ENCODE measurements at regions not wholly inside any gene's neighbourhood (a gene's known extent, or its start where the extent isn't known, plus 50 kb on each side); places are given as distances from the start of the nearest gene placed in this dataset.

GRCh38 chr2:128911276-128911675 lies 592.6 kb upstream of the HS6ST1 start:
- intact Hi-C loops (cut with DNase I, micrococcal nuclease): no loop called here
- no peak for ATAC-seq (ENCODE audit: poor library complexity)
- CTCF ChIA-PET: no interaction called here

GRCh38 chr2:128914320-128914719 lies 595.7 kb upstream of the HS6ST1 start:
- Histone ChIP-seq H3K4me3 (ENCODE audit: low read length) (no peak overlapping the region), H3K27me3 (ENCODE audit: control insufficient read depth in 1 of 2, insufficient read depth in 2 of 2, low read length in 2 of 2) (no peaks in the 10 kb centered on the region), H3K9me3 (ENCODE audit: control insufficient read depth in 1 of 2, insufficient read depth in 1 of 2, low read length in 2 of 2) (no peaks in the 10 kb centered on the region), H3K36me3 (ENCODE audit: insufficient read depth, low read length) (no peaks in the 10 kb centered on the region), H3K27ac (ENCODE audit: low read depth in 1 of 2, low read length in 2 of 2) (no peak overlapping the region), H3K4me1 (ENCODE audit: insufficient read depth, low read length) (no peaks in the 10 kb centered on the region)
- intact Hi-C loops (cut with DNase I, micrococcal nuclease): no loop called here
- Mint-ChIP-seq H3K9me3 (peaks cover 3% of the 10 kb centered on the region), H3K4me1 (ENCODE audit: low read depth) (no peaks in the 10 kb centered on the region), H3K4me3 (no peak overlapping the region), H3K27ac (no peak overlapping the region), H3K36me3 (ENCODE audit: low read depth) (no peaks in the 10 kb centered on the region), H3K27me3 (no peaks in the 10 kb centered on the region)
- DNase-seq: no peak
- ChIA-PET CTCF (no interaction called here), POLR2A (no interaction called here)
- ATAC-seq (ENCODE audit: poor library complexity): no peak
- TF ChIP-seq CTCF (IDR thresholded peaks at IDR 0.05): no peak

More at GRCh38 chr2:128911276-128911675, 592.6 kb upstream of the HS6ST1 start:
- H3K4me3 Mint-ChIP-seq: no peak overlapping the region
- POLR2A ChIA-PET: no interaction called here
- no peaks in the 10 kb centered on the region for H3K27me3 Mint-ChIP-seq
- no peaks in the 10 kb centered on the region for H3K36me3 Mint-ChIP-seq (ENCODE audit: low read depth)
- Histone ChIP-seq H3K27me3 (ENCODE audit: control insufficient read depth in 1 of 2, insufficient read depth in 2 of 2, low read length in 2 of 2) (no peaks in the 10 kb centered on the region), H3K4me3 (ENCODE audit: low read length) (no peak overlapping the region), H3K27ac (ENCODE audit: low read depth in 1 of 2, low read length in 2 of 2) (no peak overlapping the region), H3K4me1 (ENCODE audit: insufficient read depth, low read length) (no peaks in the 10 kb centered on the region), H3K36me3 (ENCODE audit: insufficient read depth, low read length) (no peaks in the 10 kb centered on the region), H3K9me3 (ENCODE audit: control insufficient read depth in 1 of 2, insufficient read depth in 1 of 2, low read length in 2 of 2) (no peaks in the 10 kb centered on the region)
- no peak overlapping the region for H3K27ac Mint-ChIP-seq
- DNase-seq: no peak
- TF ChIP-seq CTCF (IDR thresholded peaks at IDR 0.05): no peak
- peaks cover 3% of the 10 kb centered on the region for H3K9me3 Mint-ChIP-seq
- no peaks in the 10 kb centered on the region for H3K4me1 Mint-ChIP-seq (ENCODE audit: low read depth)

GRCh38 chr2:128921751-128922150 lies 603.1 kb upstream of the HS6ST1 start:
- H3K27me3 ChIP-seq (ENCODE audit: control insufficient read depth in 1 of 2, insufficient read depth in 2 of 2, low read length in 2 of 2): no peaks in the 10 kb centered on the region
- Mint-ChIP-seq H3K9me3 (no peaks in the 10 kb centered on the region), H3K4me3 (no peak overlapping the region), H3K27me3 (no peaks in the 10 kb centered on the region), H3K27ac (no peak overlapping the region), H3K4me1 (ENCODE audit: low read depth) (no peaks in the 10 kb centered on the region), H3K36me3 (ENCODE audit: low read depth) (no peaks in the 10 kb centered on the region)
- ChIA-PET POLR2A (no interaction called here), CTCF (no interaction called here)
- H3K9me3 ChIP-seq (ENCODE audit: control insufficient read depth in 1 of 2, insufficient read depth in 1 of 2, low read length in 2 of 2): no peaks in the 10 kb centered on the region
- DNase-seq (no peak), ATAC-seq (ENCODE audit: poor library complexity) (no peak)
- intact Hi-C loops (cut with DNase I, micrococcal nuclease): no loop called here
- no peaks in the 10 kb centered on the region for H3K4me1 ChIP-seq (ENCODE audit: insufficient read depth, low read length)
- H3K27ac ChIP-seq (ENCODE audit: low read depth in 1 of 2, low read length in 2 of 2): no peak overlapping the region
- TF ChIP-seq CTCF (IDR thresholded peaks at IDR 0.05): no peak
- H3K4me3 ChIP-seq (ENCODE audit: low read length): no peak overlapping the region
- no peaks in the 10 kb centered on the region for H3K36me3 ChIP-seq (ENCODE audit: insufficient read depth, low read length)

All from CD4-positive, alpha-beta T cell (primary cell).